CD4-positive, alpha-beta memory T cell (primary cell): ENCODE measurements at regions not wholly inside any gene's neighbourhood (a gene's known extent, or its start where the extent isn't known, plus 50 kb on each side); places are given as distances from the start of the nearest gene placed in this dataset.

ENCODE experiments used
- CTCF ChIA-PET: fragments of 350-600 bp; sonication (Branson Sonifier 250); formaldehyde crosslinking; loops from one replicate; lab custom pipeline; 2021; ENCODE audit warnings: inconsistent platforms; ENCODE audit not compliant: partially characterized antibody; lab: Charles Lee
- POLR2A ChIA-PET: fragments of 350-600 bp; sonication (Branson Sonifier 250); formaldehyde crosslinking; loops from one replicate; lab custom pipeline; 2021; ENCODE audit not compliant: partially characterized antibody; lab: Charles Lee
- DNase-seq, 5 donors: peaks; one replicate each; pipeline versions ENCODE4 v3.0.0 to v3.0.0-alpha.2; 2020 to 2022; ENCODE audit warnings: mixed read lengths in 1 of 5
- H3K27ac ChIP-seq: one replicate; pipeline ENCODE4 v1.7.0; 2013; ENCODE audit warnings: low read depth, low read length
- H3K27me3 ChIP-seq: 2 replicates; pipeline ENCODE4 v1.7.0; 2013; ENCODE audit warnings: mild to moderate bottlenecking, low read length, moderate library complexity; ENCODE audit not compliant: insufficient read depth
- H3K36me3 ChIP-seq: 2 replicates; pipeline ENCODE4 v1.7.0; 2013; ENCODE audit warnings: mild to moderate bottlenecking, low read length, moderate library complexity; ENCODE audit not compliant: insufficient read depth
- H3K4me1 ChIP-seq: 2 replicates; pipeline ENCODE4 v1.7.0; 2013; ENCODE audit warnings: mild to moderate bottlenecking, low read length, moderate library complexity; ENCODE audit not compliant: insufficient read depth
- H3K4me3 ChIP-seq, 2 donors: one replicate each; pipeline ENCODE4 v1.7.0; 2013; ENCODE audit warnings: low read length in 2 of 2, mild to moderate bottlenecking in 1 of 2
- H3K9me3 ChIP-seq, 2 donors: one replicate each; pipeline ENCODE4 v1.7.0; 2013; ENCODE audit warnings: low read length in 2 of 2, control low read depth in 1 of 2; ENCODE audit not compliant: control insufficient read depth in 1 of 2
- H3K27ac Mint-ChIP-seq, 7 donors: one replicate each; pipeline ENCODE4 v1.8.0; 2020 to 2021; ENCODE audit warnings: mixed read lengths in 7 of 7, mild to moderate bottlenecking in 6 of 7, inconsistent platforms in 3 of 7, moderate library complexity in 3 of 7
- H3K27me3 Mint-ChIP-seq, 2 donors: one replicate each; pipeline ENCODE4 v1.8.0; 2020 to 2021; ENCODE audit warnings: mixed read lengths in 2 of 2
- H3K36me3 Mint-ChIP-seq, 2 donors: one replicate each; pipeline ENCODE4 v1.8.0; 2020 to 2021; ENCODE audit warnings: mixed read lengths in 2 of 2, inconsistent platforms in 1 of 2, mild to moderate bottlenecking in 1 of 2
- H3K4me1 Mint-ChIP-seq, 4 donors: one replicate each; pipeline ENCODE4 v1.8.0; 2020 to 2021; ENCODE audit warnings: mixed read lengths in 4 of 4, mild to moderate bottlenecking in 1 of 4
- H3K4me3 Mint-ChIP-seq, 8 donors: one replicate each; pipeline ENCODE4 v1.8.0; 2020 to 2021; ENCODE audit warnings: mixed read lengths in 8 of 8, mild to moderate bottlenecking in 7 of 8, moderate library complexity in 6 of 8, inconsistent platforms in 3 of 8
- H3K9me3 Mint-ChIP-seq, 8 donors: one replicate each; pipeline ENCODE4 v1.8.0; 2020 to 2021; ENCODE audit warnings: mixed read lengths in 8 of 8, mild to moderate bottlenecking in 5 of 8, inconsistent platforms in 3 of 8, moderate library complexity in 1 of 8
- intact Hi-C: fragments of 100-400 bp; cut with micrococcal nuclease; formaldehyde crosslinking; loops from one replicate; pipeline ENCODE4 v1.15.1; 2023

- peaks cover 3 to 23% (median 13%) of the 10 kb centered on the region in 8 donors for H3K9me3 Mint-ChIP-seq
- no peak overlapping the region for H3K27ac Mint-ChIP-seq
- Histone ChIP-seq H3K36me3 (no peaks in the 10 kb centered on the region), H3K27me3 (no peaks in the 10 kb centered on the region), H3K4me1 (no peaks in the 10 kb centered on the region), H3K27ac (no peak overlapping the region), H3K4me3 (no peak overlapping the region), H3K9me3 (no peaks in the 10 kb centered on the region)
- POLR2A ChIA-PET = no interaction called here
- H3K27me3 Mint-ChIP-seq = no peaks in the 10 kb centered on the region
- intact Hi-C loops = no loop called here
- CTCF ChIA-PET = no interaction called here
- H3K36me3 Mint-ChIP-seq = no peaks in the 10 kb centered on the region
- H3K4me3 Mint-ChIP-seq = no peak overlapping the region
- no peak for DNase-seq
- no peaks in the 10 kb centered on the region for H3K4me1 Mint-ChIP-seq
Measured at GRCh38 chr4:188903986-188904385, 764.7 kb downstream of the TRIML1 start.

GRCh38 chr4:188904617-188905016, 765.4 kb downstream of the TRIML1 start:
- H3K27me3 Mint-ChIP-seq = no peaks in the 10 kb centered on the region
- CTCF ChIA-PET = no interaction called here

GRCh38 chr4:188905248-188905647, 766.0 kb downstream of the TRIML1 start:
- H3K9me3 Mint-ChIP-seq = peaks cover 3 to 18% (median 13%) of the 10 kb centered on the region in 8 donors
- H3K36me3 ChIP-seq = no peaks in the 10 kb centered on the region
- no peaks in the 10 kb centered on the region for H3K9me3 ChIP-seq
- no peaks in the 10 kb centered on the region for H3K27me3 Mint-ChIP-seq
- DNase-seq = peak in 1 of 5 donors; percentile 27
- intact Hi-C loops = no loop called here
- no peak overlapping the region for H3K27ac Mint-ChIP-seq
- H3K4me3 Mint-ChIP-seq = no peak overlapping the region
- ChIA-PET POLR2A (no interaction called here), CTCF (no interaction called here)
- no peak overlapping the region for H3K27ac ChIP-seq
- no peaks in the 10 kb centered on the region for H3K4me1 Mint-ChIP-seq
- no peaks in the 10 kb centered on the region for H3K27me3 ChIP-seq
- H3K4me3 ChIP-seq = no peak overlapping the region
- no peaks in the 10 kb centered on the region for H3K4me1 ChIP-seq
- H3K36me3 Mint-ChIP-seq = no peaks in the 10 kb centered on the region

More at GRCh38 chr4:188904617-188905016, 765.4 kb downstream of the TRIML1 start:
- H3K27ac Mint-ChIP-seq = no peak overlapping the region
- Histone ChIP-seq H3K27ac (no peak overlapping the region), H3K4me1 (no peaks in the 10 kb centered on the region), H3K36me3 (no peaks in the 10 kb centered on the region), H3K4me3 (no peak overlapping the region), H3K27me3 (no peaks in the 10 kb centered on the region), H3K9me3 (no peaks in the 10 kb centered on the region)
- no peak for DNase-seq
- intact Hi-C loops = no loop called here
- POLR2A ChIA-PET = no interaction called here
- no peaks in the 10 kb centered on the region for H3K4me1 Mint-ChIP-seq
- H3K4me3 Mint-ChIP-seq = no peak overlapping the region
- no peaks in the 10 kb centered on the region for H3K36me3 Mint-ChIP-seq
- H3K9me3 Mint-ChIP-seq = peaks cover 3 to 22% (median 13%) of the 10 kb centered on the region in 8 donors

GRCh38 chr4:188911199-188911598, 772.0 kb downstream of the TRIML1 start:
- CTCF ChIA-PET = no interaction called here
- Mint-ChIP-seq H3K27ac (no peak overlapping the region), H3K4me3 (no peak overlapping the region), H3K36me3 (no peaks in the 10 kb centered on the region), H3K27me3 (no peaks in the 10 kb centered on the region), H3K4me1 (no peaks in the 10 kb centered on the region), H3K9me3 (peaks cover 0 to 21% (median 10%) of the 10 kb centered on the region in 8 donors)
- Histone ChIP-seq H3K27ac (no peak overlapping the region), H3K27me3 (no peaks in the 10 kb centered on the region), H3K36me3 (no peaks in the 10 kb centered on the region), H3K9me3 (no peaks in the 10 kb centered on the region), H3K4me3 (no peak overlapping the region), H3K4me1 (no peaks in the 10 kb centered on the region)
- POLR2A ChIA-PET = no interaction called here
- no peak for DNase-seq
- intact Hi-C loops = no loop called here

GRCh38 chr4:188911707-188912106, 772.5 kb downstream of the TRIML1 start:
- H3K4me1 Mint-ChIP-seq = no peaks in the 10 kb centered on the region
- Histone ChIP-seq H3K4me3 (no peak overlapping the region), H3K9me3 (no peaks in the 10 kb centered on the region), H3K4me1 (no peaks in the 10 kb centered on the region), H3K27ac (no peak overlapping the region), H3K36me3 (no peaks in the 10 kb centered on the region), H3K27me3 (no peaks in the 10 kb centered on the region)
- no peaks in the 10 kb centered on the region for H3K36me3 Mint-ChIP-seq
- H3K4me3 Mint-ChIP-seq = no peak overlapping the region
- intact Hi-C loops = no loop called here
- H3K9me3 Mint-ChIP-seq = peaks cover 0 to 18% (median 10%) of the 10 kb centered on the region in 8 donors
- ChIA-PET CTCF (no interaction called here), POLR2A (no interaction called here)
- no peak overlapping the region for H3K27ac Mint-ChIP-seq
- H3K27me3 Mint-ChIP-seq = no peaks in the 10 kb centered on the region
- no peak for DNase-seq

DNA sequence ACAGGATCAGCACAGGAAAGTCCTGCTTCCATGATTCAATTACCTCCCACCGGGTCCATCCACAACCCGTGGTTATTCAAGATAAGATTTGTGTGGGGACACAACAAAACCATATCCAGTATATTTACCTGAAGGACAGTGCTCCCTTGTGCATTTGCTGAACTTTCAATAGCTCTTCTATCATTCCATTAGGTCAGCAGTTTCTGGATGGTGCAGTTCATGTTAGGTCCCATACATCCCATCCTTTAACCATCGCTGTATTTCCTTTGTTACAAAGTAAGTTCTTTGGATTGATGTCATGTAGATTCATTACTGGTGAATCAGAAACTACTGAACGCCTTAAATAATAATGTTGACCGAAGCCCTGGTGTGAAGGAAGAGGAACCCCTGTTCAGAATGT, 775.9 kb downstream of the TRIML1 start:
- no peaks in the 10 kb centered on the region for H3K4me1 Mint-ChIP-seq
- no peaks in the 10 kb centered on the region for H3K36me3 ChIP-seq
- no peaks in the 10 kb centered on the region for H3K4me1 ChIP-seq
- DNase-seq = no peak
- no peaks in the 10 kb centered on the region for H3K9me3 ChIP-seq
- CTCF ChIA-PET = no interaction called here
- H3K4me3 ChIP-seq = no peak overlapping the region
- no peak overlapping the region for H3K27ac Mint-ChIP-seq
- no peak overlapping the region for H3K4me3 Mint-ChIP-seq
- POLR2A ChIA-PET = no interaction called here
- H3K9me3 Mint-ChIP-seq = peaks cover 0 to 24% (median 12%) of the 10 kb centered on the region in 8 donors
- H3K27ac ChIP-seq = no peak overlapping the region
- no peaks in the 10 kb centered on the region for H3K36me3 Mint-ChIP-seq
- H3K27me3 Mint-ChIP-seq = no peaks in the 10 kb centered on the region
- H3K27me3 ChIP-seq = no peaks in the 10 kb centered on the region
- intact Hi-C loops = no loop called here

DNA sequence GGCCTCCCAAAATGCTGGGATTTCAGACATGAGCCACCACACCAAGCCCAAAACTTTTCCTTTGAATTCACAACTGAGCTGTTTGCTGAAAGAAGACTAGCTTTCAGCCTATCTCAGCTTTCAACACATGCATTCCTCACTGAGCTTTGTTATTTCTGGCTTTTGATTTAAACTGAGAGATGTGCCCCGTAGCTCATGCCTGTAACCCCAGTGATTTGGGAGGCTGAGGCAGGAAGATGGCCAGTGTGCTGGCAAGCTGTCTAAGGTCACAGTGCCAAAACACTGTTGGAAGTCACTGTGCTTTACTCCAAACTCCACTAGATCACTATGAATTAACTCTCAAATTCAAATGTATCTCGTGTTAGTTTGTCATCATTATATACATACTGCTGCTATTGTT, 779.5 kb downstream of the TRIML1 start:
- no peak overlapping the region for H3K4me3 ChIP-seq
- H3K36me3 ChIP-seq = no peaks in the 10 kb centered on the region
- no peak for DNase-seq
- H3K9me3 ChIP-seq = no peaks in the 10 kb centered on the region
- H3K36me3 Mint-ChIP-seq = no peaks in the 10 kb centered on the region
- no peaks in the 10 kb centered on the region for H3K4me1 ChIP-seq
- ChIA-PET CTCF (no interaction called here), POLR2A (no interaction called here)
- H3K27ac Mint-ChIP-seq = no peak overlapping the region
- no peak overlapping the region for H3K27ac ChIP-seq
- no peak overlapping the region for H3K4me3 Mint-ChIP-seq
- H3K27me3 ChIP-seq = no peaks in the 10 kb centered on the region
- H3K4me1 Mint-ChIP-seq = no peaks in the 10 kb centered on the region
- intact Hi-C loops = no loop called here
- peaks cover 3 to 32% (median 10%) of the 10 kb centered on the region in 8 donors for H3K9me3 Mint-ChIP-seq
- H3K27me3 Mint-ChIP-seq = no peaks in the 10 kb centered on the region

- H3K4me1 ChIP-seq = no peaks in the 10 kb centered on the region
- peaks cover 3 to 13% (median 7%) of the 10 kb centered on the region in 8 donors for H3K9me3 Mint-ChIP-seq
- no peaks in the 10 kb centered on the region for H3K36me3 Mint-ChIP-seq
- H3K9me3 ChIP-seq = peaks cover 0 to 5% of the 10 kb centered on the region in 2 donors
- H3K4me3 Mint-ChIP-seq = no peak overlapping the region
- H3K4me3 ChIP-seq = no peak overlapping the region
- no peaks in the 10 kb centered on the region for H3K4me1 Mint-ChIP-seq
- H3K27me3 Mint-ChIP-seq = no peaks in the 10 kb centered on the region
- intact Hi-C loops = no loop called here
- ChIA-PET CTCF (no interaction called here), POLR2A (no interaction called here)
- no peaks in the 10 kb centered on the region for H3K36me3 ChIP-seq
- H3K27ac Mint-ChIP-seq = no peak overlapping the region
- H3K27me3 ChIP-seq = no peaks in the 10 kb centered on the region
- no peak overlapping the region for H3K27ac ChIP-seq
- peak in 2 of 5 donors; percentile 2 to 7 for DNase-seq
Measured at GRCh38 chr4:188930822-188931221, 791.6 kb downstream of the TRIML1 start.
